HG03575 (cell line): ENCODE measurements at regions not wholly inside any gene's neighbourhood (a gene's known extent, or its start where the extent isn't known, plus 50 kb on each side); places are given as distances from the start of the nearest gene placed in this dataset.

Experiments
- ATAC-seq: cut with Tn5 transposase; IDR thresholded peaks from one replicate; pipeline ENCODE4 v1.9.1; 2021; ENCODE audit not compliant: unreplicated experiment, insufficient number of reproducible peaks, low FRiP score; ENCODE audit errors: extremely low read depth

DNA sequence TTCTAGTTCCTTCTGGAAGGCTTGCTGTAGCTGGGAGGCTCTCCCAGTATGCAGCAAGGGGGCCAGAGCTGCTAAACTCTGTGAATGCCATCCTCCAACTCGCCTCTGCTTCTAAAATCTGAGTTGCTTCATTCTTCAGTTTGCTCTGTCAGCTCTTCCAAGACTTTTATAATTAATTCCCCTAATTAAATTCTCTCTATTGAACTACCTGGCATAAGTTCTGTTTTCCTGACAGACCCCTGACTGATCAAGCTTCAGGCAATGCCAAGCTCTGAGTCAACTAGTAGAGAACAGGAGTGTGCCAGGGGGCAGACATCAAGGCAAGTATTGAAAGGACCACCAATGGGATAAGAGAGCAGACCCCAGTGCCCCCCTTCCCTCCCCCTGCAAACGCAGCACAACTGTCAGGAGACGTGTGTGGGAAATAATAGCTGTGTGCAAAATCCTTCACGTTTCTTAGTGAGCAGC, 109.3 kb upstream of the TAB2 start:
- ATAC-seq, result no peak

DNA sequence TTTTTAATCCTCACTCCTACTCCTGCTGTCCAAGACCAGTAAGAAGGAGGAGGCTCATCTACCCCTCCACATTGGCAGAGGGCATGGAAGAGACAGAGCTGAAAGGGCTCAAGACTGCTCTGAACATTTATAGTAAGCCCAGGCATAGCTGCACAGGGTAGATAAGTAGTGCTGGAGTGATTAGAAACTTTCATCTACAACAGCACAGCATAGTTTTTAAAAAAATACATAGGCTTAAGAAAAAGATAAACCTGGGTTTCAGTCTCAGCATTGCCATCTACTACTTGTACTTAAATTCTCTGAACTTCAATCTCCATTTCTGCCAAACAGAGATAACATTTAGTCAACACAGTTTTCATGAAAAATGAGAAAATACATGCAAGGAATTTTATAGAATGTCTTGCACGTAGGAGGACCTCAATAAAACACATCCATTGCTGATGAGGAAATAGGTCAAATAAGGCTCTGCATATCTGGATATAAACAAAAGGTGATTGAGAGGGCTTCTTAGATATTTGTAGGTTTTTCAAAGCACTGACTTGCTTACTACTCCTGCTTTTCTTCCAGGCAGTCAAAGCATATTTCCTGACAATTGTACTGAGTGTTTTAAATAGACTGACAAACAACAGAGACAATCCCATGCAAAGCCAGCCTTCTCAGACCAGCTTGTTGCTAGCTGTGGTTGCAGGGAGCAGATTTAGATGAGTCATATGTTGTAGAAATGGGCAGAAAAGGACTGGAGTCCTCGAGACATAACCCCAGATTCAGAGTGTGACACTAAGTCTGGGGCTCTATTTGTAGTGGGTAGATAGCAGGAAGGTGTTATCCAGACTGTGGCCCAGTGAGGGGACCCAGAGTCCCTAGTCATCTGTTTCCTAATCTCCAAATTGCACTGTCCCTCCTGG, 107.4 kb upstream of the TAB2 start:
- no peak for ATAC-seq

DNA sequence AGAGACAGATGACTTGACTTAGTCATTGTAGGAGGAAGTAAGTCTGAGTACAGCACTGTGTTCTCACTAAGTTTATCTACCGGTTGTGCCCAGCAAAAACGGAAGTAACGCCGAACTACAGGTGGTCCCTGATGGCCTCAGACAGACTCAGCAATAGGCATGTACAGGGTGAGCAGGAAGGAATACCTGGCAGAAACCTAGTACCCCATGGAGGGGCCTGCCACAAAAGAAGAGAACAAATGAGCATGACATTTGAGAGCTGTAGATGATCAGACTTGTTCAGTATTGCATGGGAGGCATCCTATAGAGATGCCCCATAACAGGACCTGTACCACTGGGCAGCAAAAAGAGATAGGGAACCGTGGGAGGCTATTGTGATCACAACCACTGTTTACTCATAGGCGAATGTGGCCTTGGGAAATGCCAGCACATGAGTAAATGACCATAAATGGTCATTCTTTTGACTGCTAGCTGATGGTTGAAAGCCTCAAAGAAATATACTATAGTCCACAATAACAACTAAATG, 106.4 kb upstream of the TAB2 start:
- no peak for ATAC-seq

DNA sequence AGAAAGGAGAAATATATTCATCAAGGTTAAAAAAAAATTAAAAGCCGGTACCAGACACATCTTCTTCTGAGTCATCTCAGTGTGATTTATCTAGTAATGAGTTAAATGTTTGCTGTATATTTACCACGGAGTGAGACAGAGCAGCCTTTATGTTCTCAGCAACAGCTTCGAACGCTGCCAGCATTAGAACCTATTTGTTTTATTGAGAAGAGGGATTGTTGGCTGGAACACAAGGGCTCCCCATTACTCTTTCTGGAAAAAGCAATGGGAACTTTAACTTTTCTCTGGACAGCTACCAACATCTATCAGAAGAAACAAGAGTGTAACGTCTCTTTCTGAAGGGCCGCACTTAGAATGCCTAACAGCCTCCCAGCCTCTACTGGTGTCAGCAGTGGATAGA, 105.3 kb upstream of the TAB2 start:
- ATAC-seq, result no peak

DNA sequence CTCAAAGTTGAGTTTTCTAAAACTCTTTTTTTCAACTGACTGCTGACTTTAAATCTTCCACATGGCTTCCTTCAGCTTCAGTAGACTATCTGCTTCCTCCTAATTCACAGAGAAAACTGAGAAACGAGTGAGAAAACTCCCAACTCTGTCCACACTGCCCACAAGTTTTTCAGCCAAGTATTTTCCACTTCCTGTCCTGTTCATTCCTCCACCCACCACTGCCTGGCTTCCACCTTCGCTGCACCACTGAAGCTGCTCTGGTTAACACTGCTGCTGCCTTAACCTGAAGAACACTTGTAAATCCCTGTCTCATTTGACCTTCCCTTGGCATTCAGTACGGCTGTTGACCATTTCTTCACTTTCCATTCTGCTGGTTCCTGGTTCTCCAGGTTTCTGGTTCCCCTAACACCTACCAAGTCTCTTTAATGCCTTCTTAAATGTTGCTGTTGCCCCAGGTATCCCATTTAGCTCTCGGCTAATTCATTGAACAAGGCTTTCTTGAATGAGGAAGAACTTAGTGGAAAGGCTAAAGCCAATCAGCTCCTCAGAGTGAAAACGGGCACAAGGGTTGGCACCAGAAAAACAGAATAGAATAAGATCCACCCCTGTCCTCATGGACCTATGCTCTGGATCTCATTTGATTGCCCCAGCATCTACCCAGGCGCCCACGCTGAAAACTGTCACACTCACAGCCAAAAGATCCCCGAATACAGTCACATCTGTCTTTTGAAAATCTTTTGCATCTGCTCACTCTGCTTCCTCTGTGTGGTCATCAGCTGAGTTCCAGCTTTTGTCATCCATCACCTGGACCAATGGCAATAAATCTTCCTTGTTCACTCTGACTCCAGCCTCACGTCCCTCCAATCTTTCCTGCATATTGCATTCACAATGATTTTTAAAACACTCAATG, 104.4 kb upstream of the TAB2 start:
- no peak for ATAC-seq

DNA sequence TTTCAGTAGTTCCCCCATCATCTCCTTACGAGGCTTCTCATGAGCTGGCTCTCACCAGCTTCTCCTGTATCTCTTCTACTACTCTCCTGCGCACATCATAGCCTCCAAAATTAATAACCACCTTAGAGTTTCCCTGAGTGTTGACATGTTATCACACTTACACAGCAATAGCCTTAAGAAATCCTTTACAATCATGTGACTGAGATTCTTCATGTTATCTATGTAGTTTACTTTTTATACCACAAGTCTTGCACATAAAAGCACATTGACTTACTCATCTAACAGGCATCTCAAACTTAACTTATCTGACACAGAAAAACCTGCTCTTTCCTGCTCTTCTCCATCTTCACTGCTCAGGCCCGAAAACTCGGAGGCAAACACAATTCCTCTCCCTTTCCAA, 103.7 kb upstream of the TAB2 start:
- ATAC-seq, result no peak

DNA sequence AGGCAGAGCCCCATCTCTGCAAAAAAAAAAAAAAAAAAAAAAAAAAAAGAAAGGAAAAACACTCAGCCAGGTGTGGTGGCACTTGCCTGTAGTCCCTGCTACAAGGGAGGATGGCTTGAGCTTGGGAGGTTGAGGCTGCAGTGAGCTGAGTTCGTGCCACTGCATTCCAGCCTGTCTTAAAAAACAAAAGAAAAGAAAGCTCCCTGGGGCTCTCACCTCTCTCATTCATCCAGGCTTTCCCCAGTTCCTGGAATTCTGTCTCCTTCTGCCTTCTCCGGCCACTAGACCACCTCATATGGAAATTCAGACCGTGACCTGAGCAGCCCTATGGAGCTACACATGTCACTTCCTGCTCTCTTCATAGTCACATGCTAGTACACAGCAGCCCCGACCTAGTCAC, 101.1 kb upstream of the TAB2 start:
- no peak for ATAC-seq

DNA sequence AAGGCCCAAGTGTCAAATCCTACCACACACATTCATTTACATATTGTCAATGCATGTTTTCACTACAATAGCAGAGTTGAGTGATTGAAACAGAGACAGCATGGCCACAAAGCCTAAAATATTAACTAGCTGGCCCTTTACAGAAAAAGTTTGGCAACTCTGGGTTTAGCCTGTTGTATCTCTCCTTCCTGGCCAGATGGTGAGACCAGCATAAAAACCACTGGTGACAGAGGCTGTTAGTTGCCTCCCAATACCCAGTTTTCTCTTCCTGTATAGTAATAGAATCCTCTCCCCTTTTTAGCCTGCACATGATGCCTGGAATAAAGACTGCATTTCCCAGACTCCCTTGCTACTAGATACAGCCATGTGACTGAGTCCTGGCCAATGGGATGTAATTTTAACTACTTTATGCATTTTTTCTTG, 100.0 kb upstream of the TAB2 start:
- ATAC-seq, result peak; percentile 27

DNA sequence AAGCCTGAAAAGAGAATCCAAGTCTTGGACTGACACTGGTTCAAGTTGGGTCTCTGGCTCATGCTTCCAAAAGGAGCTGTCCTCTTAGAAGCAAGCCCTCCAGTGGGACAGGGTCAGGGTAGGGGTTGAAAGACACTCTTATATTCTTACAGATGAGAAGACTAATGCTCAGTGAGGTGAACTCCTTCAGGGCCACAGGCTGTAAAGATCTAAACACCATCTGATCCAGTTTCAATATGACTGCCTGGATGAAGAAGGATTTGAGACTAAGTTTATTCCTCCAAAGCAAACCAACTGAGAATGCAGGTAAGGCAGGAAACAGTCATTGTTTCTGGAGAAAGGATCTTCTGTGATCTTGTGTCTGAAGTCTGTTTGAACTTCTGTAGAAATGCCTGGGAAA, 99.0 kb upstream of the TAB2 start:
- no peak for ATAC-seq

DNA sequence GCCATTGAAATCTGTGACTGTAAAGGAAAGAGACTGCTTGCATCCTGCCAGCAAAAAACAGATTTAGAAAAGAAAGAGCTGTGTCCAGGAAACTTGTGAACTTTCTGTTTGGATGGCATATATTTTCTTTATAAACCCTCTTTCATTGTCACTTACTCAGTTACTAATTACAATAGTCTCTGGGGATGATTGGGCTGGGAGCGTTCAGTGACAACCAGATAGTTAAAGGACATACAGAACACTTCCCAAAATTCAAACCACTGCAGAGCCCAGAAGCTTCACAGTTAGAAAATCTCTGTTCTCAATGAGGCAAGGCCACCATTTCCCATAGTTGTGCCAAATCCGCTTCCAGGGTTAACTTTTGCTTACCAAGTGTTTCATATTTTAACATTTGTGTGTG, 98.6 kb upstream of the TAB2 start:
- no peak for ATAC-seq

DNA sequence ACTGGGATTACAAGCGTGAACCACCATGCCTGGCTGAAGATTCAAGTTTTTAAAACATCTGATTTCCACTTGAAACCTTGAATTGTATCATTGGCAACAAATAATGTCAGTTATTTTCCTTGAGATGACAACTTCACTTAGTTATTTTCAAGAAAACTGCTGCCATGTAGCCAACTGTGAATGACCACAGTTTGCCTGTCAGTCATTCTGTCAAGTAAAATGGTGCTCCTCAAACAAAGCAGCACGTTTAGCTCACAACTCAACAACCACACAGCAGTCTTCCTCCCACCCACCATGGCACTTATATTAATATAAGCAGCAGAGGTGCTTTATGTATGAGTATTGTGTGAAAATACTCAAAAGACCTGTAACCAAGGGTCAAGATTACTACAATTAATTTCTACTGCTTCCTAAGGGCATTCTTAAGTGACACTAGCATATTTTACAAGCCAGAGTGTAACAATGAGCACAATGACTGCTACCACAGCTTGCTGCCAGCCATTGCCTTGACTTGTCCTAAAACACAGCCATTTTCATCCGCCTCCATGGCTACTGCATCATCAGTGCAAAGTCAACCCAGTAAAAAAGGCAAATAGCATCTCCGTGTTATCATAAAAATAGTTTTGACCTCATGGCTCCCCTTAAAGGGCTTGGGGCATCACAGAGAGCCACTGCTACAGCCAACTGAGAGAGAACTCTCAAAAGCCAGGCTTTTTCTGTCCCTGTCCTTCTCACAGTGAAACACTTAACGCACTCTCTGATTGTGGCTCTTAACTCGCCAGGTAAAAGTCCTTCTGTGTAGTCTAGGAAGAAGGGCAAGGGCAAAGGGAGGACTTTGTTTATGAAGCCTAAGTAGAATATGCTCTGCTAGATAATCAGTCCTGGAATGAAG, 96.4 kb upstream of the TAB2 start:
- ATAC-seq, result no peak

DNA sequence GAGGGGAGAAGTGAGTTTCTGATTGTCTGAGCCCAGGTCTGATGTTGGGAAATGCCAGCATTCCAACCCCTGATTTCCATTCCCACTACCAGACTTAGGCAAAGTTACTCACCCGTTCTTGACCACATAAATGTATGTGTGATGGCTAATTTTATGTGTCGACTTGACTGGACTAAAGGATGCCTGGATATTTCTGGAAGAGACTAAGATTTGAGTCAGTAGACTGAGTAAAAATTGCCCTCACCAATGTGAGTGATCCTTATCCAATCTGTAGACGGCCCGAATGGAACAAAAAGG, 95.8 kb upstream of the TAB2 start:
- ATAC-seq, result no peak

DNA sequence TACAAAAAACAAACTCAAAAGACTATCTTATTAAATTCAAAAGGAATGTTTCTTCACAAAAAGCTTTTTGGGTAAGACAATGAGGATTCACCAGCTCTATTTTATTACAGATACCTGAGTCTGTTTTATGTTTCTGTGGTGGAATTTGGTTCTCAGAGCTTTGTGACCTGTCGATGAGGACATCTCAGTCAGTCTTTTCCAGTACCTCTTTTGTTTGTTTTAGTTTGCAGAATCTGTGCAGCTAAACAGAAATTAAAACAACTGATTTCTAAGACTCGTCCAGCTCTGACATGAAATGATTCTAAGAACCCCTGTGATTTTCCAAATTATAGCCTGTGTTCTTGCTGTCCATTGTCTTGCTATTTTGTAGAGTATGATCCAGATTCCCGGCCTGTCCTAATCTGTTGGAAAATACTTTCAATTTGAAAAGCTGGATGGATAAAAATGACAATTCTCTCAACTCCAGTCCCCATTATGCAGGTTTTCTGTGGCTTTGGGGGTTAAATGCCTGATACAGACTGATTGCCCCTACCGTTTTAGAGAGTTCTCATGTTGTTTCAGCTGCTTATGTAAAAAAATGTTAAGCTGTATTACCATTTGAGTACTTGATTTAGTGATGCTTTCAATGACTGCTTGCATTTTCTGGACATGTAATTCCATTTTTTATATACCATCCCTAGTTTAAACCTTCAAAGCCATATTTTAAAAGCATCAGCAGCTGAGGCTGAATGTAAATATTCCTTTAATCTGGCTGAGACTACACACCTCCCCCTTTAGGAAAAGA, 94.2 kb upstream of the TAB2 start:
- no peak for ATAC-seq

DNA sequence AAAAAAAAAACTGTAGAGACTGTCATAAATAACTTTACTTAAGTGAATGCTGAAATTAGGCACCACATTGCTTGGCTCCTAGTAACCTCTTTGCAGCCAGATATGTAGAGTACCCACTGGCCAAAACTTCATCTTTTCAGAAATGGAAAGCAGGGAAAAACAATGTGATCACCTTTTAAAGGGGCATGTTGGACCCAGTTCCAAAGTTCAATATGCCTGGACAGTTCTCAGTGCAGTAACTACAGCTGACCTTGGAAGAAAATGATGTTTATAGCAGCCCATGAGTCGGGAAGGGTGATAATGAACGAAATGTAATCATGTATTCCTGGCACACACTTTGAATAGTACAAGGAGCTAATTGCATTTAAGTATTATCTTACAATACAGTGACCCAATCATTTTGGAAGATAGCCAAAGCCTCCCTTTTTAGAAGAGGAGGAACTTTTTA, 93.6 kb upstream of the TAB2 start:
- ATAC-seq, result no peak

DNA sequence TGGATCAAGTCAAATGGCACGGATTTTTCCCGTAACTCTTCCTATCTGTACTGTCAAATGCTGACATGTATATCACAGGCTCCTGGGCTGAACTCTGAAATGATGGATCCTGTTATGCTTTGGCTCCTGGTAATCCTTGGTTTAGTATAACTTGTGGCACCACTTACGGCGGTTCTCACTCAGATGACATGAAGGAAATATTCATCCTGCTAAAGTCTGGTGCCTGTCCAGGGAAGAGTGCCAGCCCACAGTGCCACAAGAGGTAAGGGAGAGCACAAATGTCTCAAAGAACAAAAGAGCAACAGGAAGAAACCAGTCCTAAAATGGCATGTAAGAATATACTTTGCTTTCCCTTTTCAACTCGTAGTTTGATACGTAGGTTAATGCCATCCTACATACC, 93.1 kb upstream of the TAB2 start:
- ATAC-seq, result no peak

DNA sequence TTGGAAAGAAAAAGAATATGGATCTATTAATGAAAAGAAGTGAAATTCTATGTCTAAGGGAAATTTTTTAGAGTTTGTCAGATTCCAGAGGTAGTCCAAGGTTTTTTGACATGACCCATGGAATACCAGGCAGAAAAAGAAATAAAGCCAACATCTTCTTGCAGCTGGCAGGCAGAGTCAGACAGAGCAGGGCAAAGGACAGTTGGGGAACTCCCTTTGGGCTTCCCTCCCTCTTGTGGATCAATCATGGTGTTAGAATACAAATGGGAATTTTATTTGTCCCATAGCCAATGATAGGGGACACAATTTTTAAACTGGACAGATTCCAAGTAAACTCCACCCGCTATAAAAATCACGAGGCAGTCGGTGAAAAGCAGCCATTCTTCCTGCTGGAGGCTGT, 92.1 kb upstream of the TAB2 start:
- no peak for ATAC-seq

DNA sequence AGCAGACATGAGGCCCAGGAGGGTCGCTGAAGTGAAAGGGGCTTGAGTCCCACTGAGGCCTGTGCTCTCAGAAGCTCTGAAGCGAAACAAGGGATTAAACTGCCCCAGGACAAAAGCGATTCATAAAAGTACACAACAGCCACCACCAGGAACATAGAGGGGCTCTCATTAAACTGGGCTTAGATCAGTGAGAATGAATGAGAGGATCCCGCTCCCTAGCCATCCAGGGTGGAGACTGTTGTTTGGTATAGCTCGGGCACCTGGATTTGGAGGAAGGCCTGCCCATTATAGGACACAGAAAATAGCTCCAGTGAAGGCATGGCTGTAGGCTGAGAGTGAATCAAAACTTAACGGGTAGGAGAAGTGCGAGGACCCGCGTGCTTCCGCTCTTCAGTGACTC, 91.6 kb upstream of the TAB2 start:
- ATAC-seq, result no peak

DNA sequence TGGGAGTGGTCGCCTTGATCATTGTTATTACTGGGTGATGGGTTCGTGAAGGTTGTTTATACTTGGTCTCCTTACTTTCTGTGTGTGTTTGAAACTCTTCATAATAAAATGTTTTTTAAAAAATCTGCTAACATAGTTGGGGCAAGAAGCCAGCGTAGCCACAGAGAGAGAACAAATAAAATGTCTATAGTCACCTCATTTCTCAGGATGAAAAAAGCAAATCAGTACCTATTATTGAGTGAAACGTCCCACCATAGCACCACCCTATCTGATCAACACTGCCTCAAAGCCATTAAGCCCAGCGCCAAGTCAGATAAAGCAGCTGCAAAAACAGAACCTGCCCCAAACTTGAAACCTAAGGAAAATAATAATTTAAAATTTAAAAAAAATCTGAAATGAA, 89.7 kb upstream of the TAB2 start:
- ATAC-seq, result no peak
